ENCODE measurements at regions not wholly inside any gene's neighbourhood (a gene's known extent, or its start where the extent isn't known, plus 50 kb on each side); places are given as distances from the start of the nearest gene placed in this dataset.

DNA sequence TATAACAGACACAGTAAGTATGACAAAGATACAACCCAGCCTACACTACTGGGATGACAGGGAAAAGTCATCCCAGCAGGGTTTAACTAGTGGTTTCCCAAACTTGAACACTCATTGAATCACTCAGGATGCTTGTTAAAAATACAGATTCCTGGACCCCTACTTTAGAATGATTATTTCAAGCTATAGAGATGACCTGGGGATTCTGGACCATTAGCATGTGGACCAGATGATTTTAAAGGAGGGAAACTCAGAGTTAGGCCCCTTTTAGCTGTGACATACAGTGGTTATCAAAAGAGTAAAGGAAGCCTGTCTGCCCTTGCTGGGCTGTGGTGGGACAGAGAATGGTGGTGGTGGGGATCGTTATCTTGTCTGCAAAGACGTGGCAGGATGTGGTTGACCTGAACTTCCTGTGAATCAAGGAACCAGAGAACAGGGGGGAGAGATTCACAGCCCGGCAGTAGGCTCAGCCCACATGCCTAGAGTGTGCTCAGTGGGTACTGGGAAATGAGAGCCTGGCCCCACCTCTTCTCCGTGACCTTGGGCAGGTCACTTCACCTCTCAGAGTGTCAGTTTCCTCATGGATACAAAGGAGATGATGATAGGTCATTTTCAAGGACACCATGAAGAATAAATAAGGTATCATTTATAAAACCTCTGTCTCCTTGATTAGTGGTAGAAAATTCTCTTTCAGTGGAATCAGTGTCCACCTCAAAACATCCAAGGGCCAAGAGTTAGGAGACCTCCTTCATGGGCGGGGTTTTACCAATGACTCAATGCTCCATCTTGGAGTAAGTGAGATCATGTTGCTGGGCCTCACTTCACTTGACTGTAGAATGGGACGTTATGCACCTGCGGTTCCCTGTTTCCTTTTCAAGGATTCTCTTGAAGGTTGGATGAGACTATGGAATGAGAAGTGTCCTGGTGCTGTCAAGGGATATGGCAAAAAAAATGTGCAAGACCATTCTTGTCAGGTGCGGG is 306.5 kb downstream of the RPLP1 start:
- no peak for DNase-seq (ENCODE audit: low spot score)
- H3K27ac ChIP-seq: no peak overlapping the region
- TF ChIP-seq, protein P1, sequence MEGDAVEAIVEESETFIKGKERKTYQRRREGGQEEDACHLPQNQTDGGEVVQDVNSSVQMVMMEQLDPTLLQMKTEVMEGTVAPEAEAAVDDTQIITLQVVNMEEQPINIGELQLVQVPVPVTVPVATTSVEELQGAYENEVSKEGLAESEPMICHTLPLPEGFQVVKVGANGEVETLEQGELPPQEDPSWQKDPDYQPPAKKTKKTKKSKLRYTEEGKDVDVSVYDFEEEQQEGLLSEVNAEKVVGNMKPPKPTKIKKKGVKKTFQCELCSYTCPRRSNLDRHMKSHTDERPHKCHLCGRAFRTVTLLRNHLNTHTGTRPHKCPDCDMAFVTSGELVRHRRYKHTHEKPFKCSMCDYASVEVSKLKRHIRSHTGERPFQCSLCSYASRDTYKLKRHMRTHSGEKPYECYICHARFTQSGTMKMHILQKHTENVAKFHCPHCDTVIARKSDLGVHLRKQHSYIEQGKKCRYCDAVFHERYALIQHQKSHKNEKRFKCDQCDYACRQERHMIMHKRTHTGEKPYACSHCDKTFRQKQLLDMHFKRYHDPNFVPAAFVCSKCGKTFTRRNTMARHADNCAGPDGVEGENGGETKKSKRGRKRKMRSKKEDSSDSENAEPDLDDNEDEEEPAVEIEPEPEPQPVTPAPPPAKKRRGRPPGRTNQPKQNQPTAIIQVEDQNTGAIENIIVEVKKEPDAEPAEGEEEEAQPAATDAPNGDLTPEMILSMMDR (IDR thresholded peaks at IDR 0.05): no peak
- no peak overlapping the region for H3K4me3 ChIP-seq

DNA sequence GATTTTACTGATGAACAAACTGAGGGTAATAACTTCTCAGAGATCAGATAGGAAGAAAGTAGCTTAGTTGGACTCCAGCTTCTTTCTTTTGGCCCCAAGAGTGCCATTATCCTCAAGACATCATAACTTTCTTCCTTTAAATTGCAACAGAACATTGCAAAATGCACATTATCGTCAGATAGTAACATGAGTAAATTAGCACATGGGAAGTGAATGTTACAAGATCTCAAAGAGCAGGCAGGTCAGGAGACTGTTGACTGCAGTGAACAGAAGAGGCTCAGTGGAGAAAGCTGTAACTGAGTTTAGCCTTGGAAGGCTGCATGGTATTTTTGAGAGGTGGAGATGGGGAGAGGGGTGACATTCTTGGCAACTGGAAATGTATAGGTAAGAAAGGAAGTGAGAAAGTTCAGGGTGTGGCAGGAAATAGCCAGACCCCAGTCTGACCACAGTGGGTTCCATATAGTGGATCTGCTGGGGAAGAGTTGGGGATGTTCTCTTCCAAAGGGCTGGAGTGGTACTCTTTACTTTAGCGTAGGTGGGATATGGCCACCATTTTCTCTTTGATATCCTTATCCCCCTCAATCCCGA is 307.7 kb downstream of the RPLP1 start:
- DNase-seq (ENCODE audit: low spot score): no peak
- TF ChIP-seq, protein P1 (IDR thresholded peaks at IDR 0.05): no peak
- H3K4me3 ChIP-seq: no peak overlapping the region
- H3K27ac ChIP-seq: peak overlapping the region in 1 of 2 donors; percentile 76

DNA sequence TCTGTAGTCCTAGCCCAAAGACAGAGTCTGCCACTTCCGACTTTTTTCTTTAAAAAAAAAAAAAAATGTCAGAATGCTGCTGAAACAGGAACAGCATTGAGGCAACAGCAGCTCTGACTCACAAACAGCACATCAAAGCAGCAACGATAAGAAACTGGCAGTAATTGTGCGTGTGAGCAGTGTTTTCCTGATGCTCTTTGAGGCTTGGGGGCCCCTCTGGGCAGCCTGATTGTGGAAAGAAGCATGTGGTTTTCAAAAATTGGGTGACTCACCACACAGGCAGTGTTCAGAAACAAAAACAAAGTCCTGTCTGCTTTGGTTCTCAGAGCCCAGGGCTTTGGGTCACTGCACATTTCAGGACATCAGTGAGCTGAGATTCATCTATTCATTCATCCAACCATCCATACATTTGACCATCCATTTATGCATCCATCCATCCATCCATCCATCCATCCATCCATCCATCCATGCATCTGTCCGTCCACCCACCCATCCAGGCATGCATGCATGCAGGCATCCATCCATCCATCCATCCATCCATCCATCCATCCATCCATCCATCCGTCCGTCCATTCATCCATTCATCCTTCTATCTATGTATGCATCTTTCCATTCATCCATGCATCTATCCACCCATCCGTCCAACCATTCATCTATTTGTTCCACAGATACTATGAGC is 308.4 kb downstream of the RPLP1 start:
- Histone ChIP-seq H3K4me3 (no peak overlapping the region), H3K27ac (peak overlapping the region in 1 of 2 donors; percentile 76)
- peak; percentile 85 for DNase-seq (ENCODE audit: low spot score)
- TF ChIP-seq, protein P1 (IDR thresholded peaks at IDR 0.05): no peak

DNA sequence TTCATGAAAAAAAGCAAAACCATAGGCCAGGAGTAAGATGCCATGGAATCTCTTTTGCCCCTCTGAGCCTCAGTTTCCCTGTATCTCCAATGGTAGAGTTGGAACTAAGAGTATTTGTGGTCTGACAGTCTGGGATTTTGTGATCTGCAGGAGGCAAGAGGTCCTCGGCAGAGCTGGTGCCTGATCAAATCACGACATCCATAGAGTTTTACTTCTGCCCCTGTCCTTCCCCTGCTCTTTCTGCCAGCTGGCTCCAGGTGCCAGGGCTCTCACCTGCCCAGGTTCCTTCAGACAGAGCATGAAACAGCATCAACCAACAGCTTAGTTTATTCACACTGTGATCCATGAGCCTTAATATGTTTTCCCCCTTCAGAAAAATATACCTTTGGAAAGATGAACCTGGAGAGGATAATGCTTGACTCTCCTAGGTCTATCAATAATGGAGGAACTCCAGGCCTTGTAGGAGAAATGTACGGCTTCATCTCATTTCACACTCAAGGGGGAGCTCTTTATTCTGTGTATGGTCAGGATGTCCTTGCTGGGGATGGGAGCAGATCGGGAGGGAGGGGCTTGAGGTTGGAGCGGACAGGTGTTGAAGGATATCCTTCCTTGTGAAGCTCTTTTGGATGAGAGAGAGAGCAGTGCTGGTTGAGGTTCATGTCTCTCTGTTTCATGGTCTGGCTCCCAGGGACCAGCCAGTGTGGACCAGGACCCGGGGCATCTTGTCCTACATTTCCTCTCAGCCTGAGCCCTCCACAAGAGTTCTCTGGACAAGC is 309.9 kb downstream of the RPLP1 start:
- no peak overlapping the region for H3K4me3 ChIP-seq
- H3K27ac ChIP-seq: no peak overlapping the region
- DNase-seq (ENCODE audit: low spot score): no peak
- TF ChIP-seq, protein P1 (IDR thresholded peaks at IDR 0.05): no peak

DNA sequence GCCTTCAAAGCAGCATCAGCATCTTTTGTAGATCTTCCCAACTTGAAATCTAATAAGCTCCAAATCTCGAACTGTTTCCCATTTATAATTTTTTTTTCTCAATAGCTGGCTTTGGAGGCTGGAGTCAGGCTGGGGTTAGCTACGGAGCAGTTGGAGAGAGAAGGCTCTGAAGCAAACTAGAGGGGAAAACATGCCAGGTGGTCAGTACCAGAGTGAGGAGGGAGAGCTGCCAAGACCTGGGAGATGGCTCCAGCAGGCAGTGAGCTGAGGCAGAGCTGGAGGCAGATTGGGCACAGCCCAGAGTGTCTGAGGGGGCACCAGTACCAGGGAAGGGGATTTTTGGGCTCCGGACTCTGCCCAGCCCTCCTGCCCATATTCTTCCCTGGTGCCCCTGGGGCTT is 311.2 kb downstream of the RPLP1 start:
- Histone ChIP-seq H3K4me3 (no peak overlapping the region), H3K27ac (no peak overlapping the region)
- no peak for DNase-seq (ENCODE audit: low spot score)
- TF ChIP-seq, protein P1 (IDR thresholded peaks at IDR 0.05): no peak

DNA sequence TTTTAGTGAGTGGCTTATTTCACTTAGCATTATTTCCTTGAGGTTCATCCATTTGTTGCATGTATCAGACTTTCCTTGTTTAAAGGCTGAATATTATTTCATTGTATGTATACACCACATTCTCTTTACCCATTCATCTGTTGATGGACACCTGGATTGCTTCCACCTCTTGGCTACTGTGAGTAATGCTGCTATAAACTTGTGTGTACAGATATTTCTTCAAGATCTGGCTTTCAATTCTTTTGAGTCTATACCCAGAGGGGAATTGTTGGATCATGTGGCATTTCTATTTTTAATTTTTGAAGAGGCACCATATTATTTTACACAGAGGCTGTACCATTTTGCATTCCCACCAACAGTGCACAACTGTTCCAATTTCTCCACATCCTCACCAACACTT is 313.5 kb downstream of the RPLP1 start:
- no peak overlapping the region for H3K27ac ChIP-seq
- no peak overlapping the region for H3K4me3 ChIP-seq
- DNase-seq (ENCODE audit: low spot score): no peak
- TF ChIP-seq, protein P1 (IDR thresholded peaks at IDR 0.05): no peak
